GM12878 (cell line): ENCODE measurements at regions not wholly inside any gene's neighbourhood (a gene's known extent, or its start where the extent isn't known, plus 50 kb on each side); places are given as distances from the start of the nearest gene placed in this dataset.

ENCODE experiments used
- BCLAF1 ChIP-seq: fragments of 450-650 bp; IDR thresholded peaks from 2 replicates; pipeline ENCODE4 v1.6.1; 2017; ENCODE audit warnings: antibody characterized with exemption, mild to moderate bottlenecking, moderate library complexity
- CBX5 ChIP-seq: sonication (generic); IDR thresholded peaks from 2 replicates; pipeline ENCODE4 v1.6.1; 2016; ENCODE audit warnings: low read depth, moderate library complexity, mild to moderate bottlenecking, inconsistent platforms
- E2F4 ChIP-seq: IDR thresholded peaks from 2 replicates; pipeline ENCODE4 v1.6.1; 2012; ENCODE audit warnings: low read depth, low read length, improper control_type of control experiment
- EP300 ChIP-seq, 2 experiments: fragments of 150-350 bp in 1 of 2; IDR thresholded peaks; 2 replicates each; pipeline ENCODE4 v1.6.1; 2011 to 2012; ENCODE audit warnings: low read depth in 2 of 2, low read length in 2 of 2, borderline replicate concordance in 1 of 2, improper control_type of control experiment in 1 of 2, inconsistent platforms in 1 of 2; ENCODE audit not compliant: control insufficient read depth in 1 of 2
- NFXL1 ChIP-seq: fragments of 450-650 bp; IDR thresholded peaks from 2 replicates; pipeline ENCODE4 v1.6.1; 2017; ENCODE audit warnings: antibody characterized with exemption, mild to moderate bottlenecking, borderline replicate concordance
- NKRF ChIP-seq: fragments of 450-650 bp; conservative IDR thresholded peaks from 2 replicates; pipeline ENCODE4 v1.6.1; 2017; ENCODE audit warnings: mild to moderate bottlenecking, moderate library complexity
- NR2C2 ChIP-seq: IDR thresholded peaks from 2 replicates; pipeline ENCODE4 v1.6.1; 2011; ENCODE audit warnings: borderline replicate concordance, low read depth; ENCODE audit not compliant: control insufficient read depth, insufficient read length
- POU2F2 ChIP-seq: IDR thresholded peaks from 3 replicates; pipeline ENCODE4 v1.6.1; 2011; ENCODE audit warnings: low read depth, mild to moderate bottlenecking, low read length, borderline replicate concordance
- RAD51 ChIP-seq: fragments of 450-650 bp; IDR thresholded peaks from 2 replicates; pipeline ENCODE4 v1.6.1; 2016; ENCODE audit warnings: moderate library complexity, mild to moderate bottlenecking, inconsistent platforms
- RBBP5 ChIP-seq: fragments of 200-600 bp; sonication (generic); conservative IDR thresholded peaks from 2 replicates; pipeline ENCODE4 v1.6.1; 2016
- RELA ChIP-seq: fragments of 450-650 bp; IDR thresholded peaks from 2 replicates; pipeline ENCODE4 v1.8.0; 2014; ENCODE audit warnings: borderline replicate concordance; ENCODE audit not compliant: partially characterized antibody
- SIN3A ChIP-seq: IDR thresholded peaks from 2 replicates; pipeline ENCODE4 v1.6.1; 2012; ENCODE audit warnings: low read depth, low read length, improper control_type of control experiment
- SIX5 ChIP-seq: IDR thresholded peaks from 2 replicates; pipeline ENCODE4 v1.6.1; 2011; ENCODE audit warnings: mild to moderate bottlenecking, low read depth, low read length, moderate library complexity; ENCODE audit not compliant: severe bottlenecking
- SMAD5 ChIP-seq: IDR thresholded peaks from 2 replicates; pipeline ENCODE4 v1.6.1; 2016; ENCODE audit warnings: antibody characterized with exemption, low read depth
- SMARCA5 ChIP-seq: fragments of 450-650 bp; IDR thresholded peaks from 2 replicates; pipeline ENCODE4 v1.6.1; 2017; ENCODE audit warnings: mild to moderate bottlenecking
- TCF7 ChIP-seq: IDR thresholded peaks from 2 replicates; pipeline ENCODE4 v1.6.1; 2014; ENCODE audit warnings: antibody characterized with exemption, borderline replicate concordance
- WRNIP1 ChIP-seq: IDR thresholded peaks from 2 replicates; pipeline ENCODE4 v1.6.1; 2011; ENCODE audit warnings: low read depth, low read length, improper control_type of control experiment, borderline replicate concordance
- ZBTB11 ChIP-seq: fragments of 450-650 bp; formaldehyde crosslinking; IDR thresholded peaks from 2 replicates; pipeline ENCODE4 v1.5.0; 2022; ENCODE audit warnings: mild to moderate bottlenecking, missing genetic modification characterization
- ZNF622 ChIP-seq: fragments of 450-650 bp; IDR thresholded peaks from 2 replicates; pipeline ENCODE4 v1.6.1; 2017; ENCODE audit warnings: mild to moderate bottlenecking, inconsistent platforms

- TF ChIP-seq SMARCA5 (no peak), RAD51 (no peak), WRNIP1 (no peak), E2F4 (no peak), ZNF622 (no peak), POU2F2 (no peak), NKRF (no peak), SIN3A (no peak), EP300 (IDR thresholded peaks at IDR 0.05; ENCODE audit: borderline replicate concordance in 1 of 2, control insufficient read depth in 1 of 2, low read depth in 2 of 2, low read length in 2 of 2) (peak; percentile 33 to 59; a peak in 1 of 4 replicates), TCF7 (peak; percentile 55; the same call in 1 of the 2 replicates), RBBP5 (no peak), NFXL1 (no peak), CBX5 (0 out of 2 replicates have a peak, but pooled peaks have one; percentile 71), ZBTB11 (CRISPR knock-in tag) (no peak), SMAD5 (no peak), BCLAF1 (no peak), RELA (no peak), NR2C2 (no peak), SIX5 (no peak)
Observed at GRCh38 chr13:46961719-46962118, 64.9 kb upstream of the HTR2A start (continued).
